ENCODE measurements at regions not wholly inside any gene's neighbourhood (a gene's known extent, or its start where the extent isn't known, plus 50 kb on each side); places are given as distances from the start of the nearest gene placed in this dataset.

- no peak overlapping the region for H3K4me3 ChIP-seq (ENCODE audit: low read length)
- no peak overlapping the region for H3K27ac ChIP-seq (ENCODE audit: low read length)
- peaks cover 7% of the 10 kb centered on the region for H3K9me3 ChIP-seq (ENCODE audit: control insufficient read depth, low read depth, low read length)
- no peaks in the 10 kb centered on the region for H3K27me3 ChIP-seq (ENCODE audit: control insufficient read depth, insufficient read depth, low read length)
- H3K9ac ChIP-seq (ENCODE audit: low read length), result no peak overlapping the region
- no peaks in the 10 kb centered on the region for H3K4me1 ChIP-seq (ENCODE audit: control insufficient read depth, low read depth, low read length)
- H3K36me3 ChIP-seq (ENCODE audit: control insufficient read depth, low read depth, low read length), result no peaks in the 10 kb centered on the region
Observed at GRCh38 chr5:5584236-5584745, 161.8 kb downstream of the ICE1 start.

GRCh38 chr5:5583832-5584231 lies 161.4 kb downstream of the ICE1 start:
- Histone ChIP-seq H3K36me3 (ENCODE audit: control insufficient read depth, low read depth, low read length) (no peaks in the 10 kb centered on the region), H3K9me3 (ENCODE audit: control insufficient read depth, low read depth, low read length) (peaks cover 7% of the 10 kb centered on the region), H3K9ac (ENCODE audit: low read length) (no peak overlapping the region), H3K4me3 (ENCODE audit: low read length) (no peak overlapping the region), H3K4me1 (ENCODE audit: control insufficient read depth, low read depth, low read length) (no peaks in the 10 kb centered on the region), H3K27me3 (ENCODE audit: control insufficient read depth, insufficient read depth, low read length) (no peaks in the 10 kb centered on the region), H3K27ac (ENCODE audit: low read length) (no peak overlapping the region)

DNA sequence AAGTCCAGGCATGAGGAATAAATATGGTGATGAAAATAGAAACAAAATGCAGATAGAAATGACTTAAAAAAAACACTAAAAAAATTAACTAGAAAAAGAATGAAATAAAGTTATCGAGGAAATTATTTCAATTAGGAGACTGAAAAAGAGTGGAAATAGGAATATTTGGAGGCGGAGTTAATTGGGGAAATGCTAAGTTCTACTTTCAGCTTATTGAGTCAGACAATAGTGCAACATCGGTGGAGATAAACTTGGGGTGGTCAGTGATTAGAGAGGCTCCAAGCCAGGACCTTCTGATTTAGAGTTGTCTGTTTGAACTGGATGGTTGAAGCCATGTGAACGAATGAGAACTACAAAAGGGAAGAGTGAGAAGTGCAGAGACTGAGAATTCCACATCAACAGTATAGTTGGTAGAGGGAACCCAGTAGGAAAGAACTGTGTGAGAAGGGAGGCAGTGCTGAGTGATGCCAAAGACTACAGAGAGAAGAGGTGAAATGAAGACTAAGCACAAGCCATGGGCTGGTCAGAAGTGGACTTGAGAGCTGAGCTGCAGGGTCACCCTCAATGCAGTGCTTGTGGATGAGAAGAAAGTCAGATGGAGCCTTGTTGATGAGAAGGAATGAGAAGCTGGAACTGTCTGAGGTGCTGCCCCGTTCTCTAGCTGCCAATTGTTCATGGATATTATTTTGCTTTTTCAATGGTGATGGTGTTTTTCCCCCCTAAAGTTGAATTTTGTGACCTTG lies 160.7 kb downstream of the ICE1 start:
- Histone ChIP-seq H3K4me3 (ENCODE audit: low read length) (no peak overlapping the region), H3K9me3 (ENCODE audit: control insufficient read depth, low read depth, low read length) (peaks cover 7% of the 10 kb centered on the region), H3K27ac (ENCODE audit: low read length) (no peak overlapping the region), H3K27me3 (ENCODE audit: control insufficient read depth, insufficient read depth, low read length) (no peaks in the 10 kb centered on the region), H3K9ac (ENCODE audit: low read length) (no peak overlapping the region), H3K4me1 (ENCODE audit: control insufficient read depth, low read depth, low read length) (no peaks in the 10 kb centered on the region), H3K36me3 (ENCODE audit: control insufficient read depth, low read depth, low read length) (no peaks in the 10 kb centered on the region)

GRCh38 chr5:5581080-5581479 lies 158.6 kb downstream of the ICE1 start:
- H3K27ac ChIP-seq (ENCODE audit: low read length), result no peak overlapping the region
- H3K4me3 ChIP-seq (ENCODE audit: low read length), result no peak overlapping the region
- H3K27me3 ChIP-seq (ENCODE audit: control insufficient read depth, insufficient read depth, low read length), result no peaks in the 10 kb centered on the region
- H3K4me1 ChIP-seq (ENCODE audit: control insufficient read depth, low read depth, low read length), result no peaks in the 10 kb centered on the region
- H3K9ac ChIP-seq (ENCODE audit: low read length), result no peak overlapping the region
- no peaks in the 10 kb centered on the region for H3K36me3 ChIP-seq (ENCODE audit: control insufficient read depth, low read depth, low read length)
- peaks cover 4% of the 10 kb centered on the region for H3K9me3 ChIP-seq (ENCODE audit: control insufficient read depth, low read depth, low read length)

GRCh38 chr5:5576744-5577143 lies 154.3 kb downstream of the ICE1 start:
- no peaks in the 10 kb centered on the region for H3K9me3 ChIP-seq (ENCODE audit: control insufficient read depth, low read depth, low read length)
- no peak overlapping the region for H3K4me3 ChIP-seq (ENCODE audit: low read length)
- H3K27ac ChIP-seq (ENCODE audit: low read length), result no peak overlapping the region
- H3K27me3 ChIP-seq (ENCODE audit: control insufficient read depth, insufficient read depth, low read length), result no peaks in the 10 kb centered on the region
- H3K9ac ChIP-seq (ENCODE audit: low read length), result no peak overlapping the region
- peaks cover 8% of the 10 kb centered on the region for H3K4me1 ChIP-seq (ENCODE audit: control insufficient read depth, low read depth, low read length)
- H3K36me3 ChIP-seq (ENCODE audit: control insufficient read depth, low read depth, low read length), result no peaks in the 10 kb centered on the region

DNA sequence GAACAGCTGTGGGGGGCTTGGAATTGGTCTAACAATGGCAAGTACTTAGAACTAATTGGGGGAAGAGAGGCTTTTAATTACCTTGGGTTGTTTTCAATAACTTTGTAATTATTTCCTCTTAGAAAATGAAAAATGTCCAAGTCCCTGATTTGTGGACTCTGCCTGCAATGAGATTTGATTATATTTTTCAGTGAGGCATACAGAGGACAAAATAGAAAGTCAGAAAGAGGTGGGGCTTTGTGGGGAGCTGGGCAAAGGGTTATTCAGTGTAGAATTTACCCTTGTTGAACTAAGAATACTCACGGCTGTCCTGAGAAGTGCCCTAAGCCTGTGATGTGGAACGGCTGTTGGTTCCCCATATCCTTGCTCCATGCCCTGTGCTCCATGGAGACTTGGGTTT lies 153.0 kb downstream of the ICE1 start:
- no peaks in the 10 kb centered on the region for H3K36me3 ChIP-seq (ENCODE audit: control insufficient read depth, low read depth, low read length)
- H3K9ac ChIP-seq (ENCODE audit: low read length), result no peak overlapping the region
- no peak overlapping the region for H3K4me3 ChIP-seq (ENCODE audit: low read length)
- H3K27ac ChIP-seq (ENCODE audit: low read length), result no peak overlapping the region
- H3K4me1 ChIP-seq (ENCODE audit: control insufficient read depth, low read depth, low read length), result peaks cover 8% of the 10 kb centered on the region
- H3K27me3 ChIP-seq (ENCODE audit: control insufficient read depth, insufficient read depth, low read length), result no peaks in the 10 kb centered on the region
- H3K9me3 ChIP-seq (ENCODE audit: control insufficient read depth, low read depth, low read length), result no peaks in the 10 kb centered on the region

GRCh38 chr5:5573798-5574380 lies 151.4 kb downstream of the ICE1 start:
- Histone ChIP-seq H3K27ac (ENCODE audit: low read length) (no peak overlapping the region), H3K9ac (ENCODE audit: low read length) (no peak overlapping the region), H3K36me3 (ENCODE audit: control insufficient read depth, low read depth, low read length) (no peaks in the 10 kb centered on the region), H3K27me3 (ENCODE audit: control insufficient read depth, insufficient read depth, low read length) (no peaks in the 10 kb centered on the region), H3K4me1 (ENCODE audit: control insufficient read depth, low read depth, low read length) (peaks cover 8% of the 10 kb centered on the region), H3K4me3 (ENCODE audit: low read length) (no peak overlapping the region), H3K9me3 (ENCODE audit: control insufficient read depth, low read depth, low read length) (no peaks in the 10 kb centered on the region)

DNA sequence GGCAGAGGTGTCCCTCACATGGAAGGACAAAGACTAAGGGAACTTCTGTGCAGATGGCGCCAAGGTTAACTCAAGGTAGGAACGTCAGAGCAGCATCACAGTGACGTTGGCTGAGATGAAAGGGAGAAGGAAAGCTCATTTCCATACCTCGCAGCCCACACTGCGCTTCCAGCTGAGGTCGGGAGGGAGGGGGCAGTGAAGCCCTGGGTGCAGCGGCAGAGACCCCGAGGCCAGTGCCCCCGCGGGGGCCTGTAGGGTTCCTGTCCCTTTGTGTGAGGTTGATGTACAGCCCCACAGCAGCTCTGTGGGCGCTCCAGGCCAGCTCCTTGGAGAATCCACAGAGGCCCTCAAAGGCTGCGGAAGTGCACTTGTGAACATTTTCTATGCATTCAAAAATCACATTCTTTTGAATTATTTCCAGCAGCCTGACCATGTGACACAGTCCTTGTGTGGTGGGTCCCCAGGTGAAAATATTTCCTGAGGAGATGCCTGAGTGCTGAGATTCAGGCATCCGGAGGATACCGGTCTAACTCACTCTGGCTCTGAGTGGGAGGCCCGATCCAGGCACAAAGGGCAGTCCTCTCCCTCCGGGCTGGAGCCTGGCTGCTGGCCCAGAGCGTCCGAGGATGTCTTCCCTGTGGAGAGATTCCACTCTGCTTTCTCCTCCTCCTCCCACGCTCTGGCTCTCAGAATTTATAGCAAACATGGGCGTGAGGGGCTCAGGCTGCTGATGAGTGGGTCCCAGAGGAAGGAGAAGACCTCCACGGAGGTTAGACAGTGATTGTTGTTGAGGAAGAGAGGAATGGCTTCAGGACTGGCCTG lies 150.7 kb downstream of the ICE1 start:
- Histone ChIP-seq H3K4me3 (ENCODE audit: low read length) (no peak overlapping the region), H3K27ac (ENCODE audit: low read length) (no peak overlapping the region), H3K9ac (ENCODE audit: low read length) (no peak overlapping the region), H3K36me3 (ENCODE audit: control insufficient read depth, low read depth, low read length) (no peaks in the 10 kb centered on the region), H3K27me3 (ENCODE audit: control insufficient read depth, insufficient read depth, low read length) (no peaks in the 10 kb centered on the region), H3K4me1 (ENCODE audit: control insufficient read depth, low read depth, low read length) (peaks cover 8% of the 10 kb centered on the region), H3K9me3 (ENCODE audit: control insufficient read depth, low read depth, low read length) (no peaks in the 10 kb centered on the region)

DNA sequence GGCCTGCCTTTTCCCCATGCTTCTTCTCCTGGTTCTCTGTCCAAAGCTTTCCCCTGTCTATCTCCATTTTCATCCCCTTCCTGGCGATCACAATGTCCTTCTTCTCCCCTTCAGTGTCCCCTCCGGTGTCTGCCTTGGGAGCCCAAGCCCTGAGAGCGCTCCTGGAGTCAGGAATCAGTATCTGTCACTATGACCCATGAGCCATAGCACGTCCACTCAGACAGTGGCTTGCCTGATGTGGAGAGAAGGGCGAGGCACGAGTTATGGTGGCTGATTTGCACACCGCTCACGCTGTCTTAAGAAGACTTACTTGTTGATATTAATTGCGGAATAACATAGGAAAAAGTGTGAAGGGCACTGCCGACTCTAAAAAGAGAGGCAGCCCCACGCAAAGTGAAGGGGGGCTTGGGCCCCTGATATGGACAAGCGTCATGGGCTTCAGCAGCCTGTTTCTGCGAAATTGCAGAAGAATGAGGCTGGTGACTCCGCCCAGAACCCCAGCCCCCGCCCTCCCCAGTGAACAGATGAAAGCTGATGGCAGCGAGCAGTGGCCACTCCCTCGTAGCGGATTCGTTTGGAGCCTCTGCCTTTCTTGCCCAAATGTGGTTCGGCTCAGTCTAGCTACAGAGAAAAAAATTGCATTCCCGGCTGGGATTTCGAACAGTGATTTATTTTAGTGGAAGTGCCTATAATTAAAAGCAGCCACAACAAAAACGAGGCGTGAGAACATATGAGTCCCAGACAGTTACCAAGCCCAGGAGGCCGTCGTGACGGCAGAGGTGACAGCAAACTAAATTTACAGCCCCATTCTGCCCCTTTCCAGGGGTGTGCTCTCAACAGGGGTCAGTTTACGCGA lies 149.8 kb downstream of the ICE1 start:
- Histone ChIP-seq H3K4me3 (ENCODE audit: low read length) (no peak overlapping the region), H3K36me3 (ENCODE audit: control insufficient read depth, low read depth, low read length) (no peaks in the 10 kb centered on the region), H3K9ac (ENCODE audit: low read length) (no peak overlapping the region), H3K27ac (ENCODE audit: low read length) (no peak overlapping the region), H3K27me3 (ENCODE audit: control insufficient read depth, insufficient read depth, low read length) (no peaks in the 10 kb centered on the region), H3K9me3 (ENCODE audit: control insufficient read depth, low read depth, low read length) (no peaks in the 10 kb centered on the region), H3K4me1 (ENCODE audit: control insufficient read depth, low read depth, low read length) (peaks cover 8% of the 10 kb centered on the region)

- no peaks in the 10 kb centered on the region for H3K27me3 ChIP-seq (ENCODE audit: control insufficient read depth, insufficient read depth, low read length)
Observed at GRCh38 chr5:5570646-5571045, 148.2 kb downstream of the ICE1 start.

DNA sequence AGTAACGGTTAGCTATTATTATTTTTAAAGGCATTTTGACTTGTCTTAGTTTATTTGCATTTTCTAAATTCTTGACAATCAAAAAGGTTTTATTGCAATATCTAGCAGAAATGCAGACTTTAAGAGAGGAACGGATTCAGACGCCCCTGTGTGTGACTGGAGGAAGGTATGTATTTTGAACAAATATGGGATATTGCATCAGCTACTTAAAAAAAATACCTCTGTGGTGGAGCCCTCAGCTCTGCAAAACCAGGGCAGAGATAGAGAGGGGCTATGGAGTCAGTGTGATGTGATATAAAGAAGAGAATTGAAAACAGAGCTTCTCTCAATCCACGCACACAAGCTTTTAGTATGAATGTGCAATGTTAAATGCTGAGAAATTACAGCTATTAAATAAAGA lies 142.4 kb downstream of the ICE1 start:
- no peaks in the 10 kb centered on the region for H3K27me3 ChIP-seq (ENCODE audit: control insufficient read depth, insufficient read depth, low read length)
- H3K9me3 ChIP-seq (ENCODE audit: control insufficient read depth, low read depth, low read length), result no peaks in the 10 kb centered on the region
- H3K4me3 ChIP-seq (ENCODE audit: low read length), result no peak overlapping the region
- no peak overlapping the region for H3K27ac ChIP-seq (ENCODE audit: low read length)
- H3K36me3 ChIP-seq (ENCODE audit: control insufficient read depth, low read depth, low read length), result no peaks in the 10 kb centered on the region
- H3K9ac ChIP-seq (ENCODE audit: low read length), result no peak overlapping the region
- H3K4me1 ChIP-seq (ENCODE audit: control insufficient read depth, low read depth, low read length), result peaks cover 10% of the 10 kb centered on the region

More at GRCh38 chr5:5570646-5571045, 148.2 kb downstream of the ICE1 start:
- no peaks in the 10 kb centered on the region for H3K9me3 ChIP-seq (ENCODE audit: control insufficient read depth, low read depth, low read length)
- H3K27ac ChIP-seq (ENCODE audit: low read length), result no peak overlapping the region
- no peaks in the 10 kb centered on the region for H3K36me3 ChIP-seq (ENCODE audit: control insufficient read depth, low read depth, low read length)
- H3K4me1 ChIP-seq (ENCODE audit: control insufficient read depth, low read depth, low read length), result peaks cover 8% of the 10 kb centered on the region
- H3K9ac ChIP-seq (ENCODE audit: low read length), result no peak overlapping the region
- no peak overlapping the region for H3K4me3 ChIP-seq (ENCODE audit: low read length)
